GM19463 (cell line): ENCODE measurements at regions not wholly inside any gene's neighbourhood (a gene's known extent, or its start where the extent isn't known, plus 50 kb on each side); places are given as distances from the start of the nearest gene placed in this dataset.
"Not testable (repeated sequence)": the region's sequence is repeated elsewhere in the genome, so short reads cannot be mapped to it uniquely, and the experiment has no call there.

Source experiments
- ATAC-seq: cut with Tn5 transposase; IDR thresholded peaks from one replicate; pipeline ENCODE4 v1.9.1; 2021; ENCODE audit warnings: mild to moderate bottlenecking, moderate library complexity; ENCODE audit not compliant: unreplicated experiment

DNA sequence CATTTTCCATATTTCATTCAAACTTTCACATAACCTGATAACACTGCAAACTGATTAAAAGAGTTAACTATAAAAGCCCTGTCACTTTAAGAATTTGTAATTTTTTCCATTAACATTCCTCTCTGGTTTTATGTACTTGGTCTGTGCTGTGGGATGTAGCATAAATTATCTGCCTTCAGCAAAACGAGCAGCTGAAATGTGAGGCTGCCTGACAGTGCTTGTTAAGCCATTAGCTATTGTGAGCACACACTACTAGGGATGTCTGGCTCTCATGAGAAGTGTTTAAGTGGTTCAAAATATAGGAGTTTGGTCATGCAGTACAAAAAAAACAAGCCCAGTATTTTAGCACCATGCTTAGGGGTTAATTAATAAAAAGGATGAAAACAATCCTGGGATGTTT is 63.0 kb downstream of the HOXA1 start:
- ATAC-seq, result no peak

DNA sequence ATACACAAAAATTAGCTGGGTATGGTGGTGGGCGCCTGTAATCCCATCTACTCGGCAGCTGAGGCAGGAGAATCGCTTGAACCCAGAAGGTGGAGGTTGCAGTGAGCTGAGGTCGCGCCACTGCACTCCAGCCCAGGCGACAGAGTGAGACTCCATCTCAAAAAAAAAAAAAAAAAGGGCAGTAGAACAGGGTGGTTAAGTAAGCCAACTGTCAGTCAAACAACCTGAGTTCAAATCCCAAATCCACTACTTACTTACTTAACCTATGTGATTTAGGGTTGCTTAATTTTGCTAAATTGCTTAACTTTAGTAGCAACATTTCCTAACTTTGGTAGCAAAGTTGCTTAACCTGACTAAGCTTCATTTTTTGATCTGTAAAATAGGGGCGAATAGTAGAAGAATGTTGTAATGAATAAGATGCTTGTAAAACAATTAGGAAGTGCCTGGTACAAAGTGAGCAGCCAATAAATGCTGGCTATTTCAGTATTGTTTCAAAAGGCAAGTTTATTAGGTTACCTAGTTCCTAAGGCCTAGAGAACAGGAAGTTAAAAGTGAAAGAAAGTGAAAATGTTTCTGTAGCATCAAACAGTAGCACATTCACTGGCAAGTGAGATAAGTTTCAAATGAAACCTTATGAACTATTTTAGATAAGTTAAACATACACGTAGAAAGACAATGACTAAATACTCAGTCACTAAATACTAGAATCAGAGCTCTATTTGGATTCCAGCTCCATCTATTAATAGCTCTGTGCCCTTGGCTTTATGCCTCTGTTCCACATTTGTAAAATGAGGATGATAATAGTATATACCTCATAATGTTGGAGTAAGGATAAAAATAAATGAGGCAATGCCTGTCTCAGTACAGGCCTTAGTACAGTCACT is 64.3 kb downstream of the HOXA1 start:
- peak; percentile 50 for ATAC-seq

DNA sequence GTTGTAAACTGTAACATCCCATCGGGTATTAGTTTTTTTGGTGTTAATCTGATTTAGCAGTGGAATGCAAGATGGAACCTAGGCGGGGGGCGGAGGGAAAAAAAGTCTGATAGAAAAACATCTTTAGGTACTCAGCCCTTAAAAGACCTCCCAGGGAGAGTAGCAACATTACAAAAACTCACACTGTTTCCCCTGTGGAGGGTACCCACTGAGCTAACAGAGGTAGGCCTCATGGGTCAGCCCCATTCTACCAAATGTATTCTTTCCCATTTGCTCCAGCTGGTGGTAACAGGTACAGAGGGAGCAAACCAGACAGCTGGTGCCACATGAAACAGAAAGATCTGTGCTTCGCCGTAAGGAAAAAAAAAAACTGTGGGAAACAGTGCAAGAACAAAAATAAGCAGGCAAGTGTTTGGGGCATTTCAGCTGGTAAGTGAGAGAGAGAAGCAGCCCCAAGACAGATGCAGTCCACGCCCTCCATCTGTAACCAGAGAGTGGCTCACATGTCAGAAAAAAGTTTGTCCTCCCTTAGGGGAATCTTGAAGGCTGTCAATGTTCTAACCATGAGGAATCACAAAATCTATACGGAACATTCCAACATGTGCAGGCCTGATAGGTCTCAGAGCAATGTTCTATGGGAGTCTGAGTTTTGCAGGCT is 65.3 kb downstream of the HOXA1 start:
- ATAC-seq, result no peak

DNA sequence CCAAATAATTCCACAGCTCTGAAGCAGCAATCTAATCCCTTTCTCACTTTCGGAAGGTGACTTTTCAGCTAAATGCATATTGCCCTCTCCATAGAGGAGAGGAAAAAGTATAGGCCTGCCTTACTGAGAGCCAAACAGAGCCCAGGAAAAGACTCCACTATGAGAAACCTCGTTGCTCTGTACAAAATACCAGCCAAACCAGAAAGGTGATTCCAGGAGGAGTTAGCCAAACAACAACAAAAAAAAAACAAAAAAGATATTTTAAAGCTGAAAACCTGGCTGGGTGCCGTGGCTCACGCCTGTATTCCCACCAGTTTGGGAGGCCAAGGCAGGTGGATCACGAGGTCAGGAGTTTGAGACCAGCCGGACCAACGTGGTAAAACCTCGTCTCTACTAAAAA is 70.5 kb downstream of the HOXA1 start:
- no peak for ATAC-seq

DNA sequence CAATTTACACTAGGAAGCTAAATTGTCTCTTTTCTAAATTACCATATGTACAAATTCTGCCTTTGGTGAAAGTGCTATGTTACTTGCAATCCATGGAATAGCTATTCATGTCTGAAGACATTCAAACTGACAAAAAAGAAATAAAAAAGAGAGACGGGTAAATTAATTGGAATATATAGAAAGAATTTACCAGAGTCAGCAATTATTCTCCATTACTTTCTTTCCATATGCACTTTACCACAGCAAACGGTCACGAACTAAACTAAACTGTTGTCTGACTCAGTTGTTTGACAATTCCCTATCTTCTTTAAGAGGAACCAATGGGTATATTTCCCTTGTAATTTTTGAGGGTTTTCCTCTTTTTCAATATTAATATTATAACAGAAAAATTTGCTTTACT is 85.7 kb downstream of the HOXA1 start:
- ATAC-seq, result no peak

DNA sequence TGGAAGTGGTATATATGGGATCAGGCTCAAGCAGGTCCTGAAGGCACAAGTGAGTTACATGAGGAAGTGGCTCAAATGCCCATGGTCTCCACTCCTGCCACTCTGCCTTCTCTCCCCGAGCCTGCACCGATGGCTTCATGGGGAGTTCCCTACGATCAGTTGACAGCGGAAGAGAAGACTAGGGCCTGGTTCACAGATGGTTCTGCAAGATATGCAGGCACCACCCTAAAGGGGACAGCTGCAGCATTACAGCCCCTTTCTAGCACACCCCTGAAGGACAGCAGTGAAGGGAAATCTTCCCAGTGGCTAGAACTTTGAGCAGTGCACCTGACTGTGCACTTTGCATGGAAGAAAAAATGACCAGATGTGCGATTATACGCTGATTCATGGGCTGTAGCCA is 95.3 kb downstream of the HOXA1 start:
- no peak for ATAC-seq

DNA sequence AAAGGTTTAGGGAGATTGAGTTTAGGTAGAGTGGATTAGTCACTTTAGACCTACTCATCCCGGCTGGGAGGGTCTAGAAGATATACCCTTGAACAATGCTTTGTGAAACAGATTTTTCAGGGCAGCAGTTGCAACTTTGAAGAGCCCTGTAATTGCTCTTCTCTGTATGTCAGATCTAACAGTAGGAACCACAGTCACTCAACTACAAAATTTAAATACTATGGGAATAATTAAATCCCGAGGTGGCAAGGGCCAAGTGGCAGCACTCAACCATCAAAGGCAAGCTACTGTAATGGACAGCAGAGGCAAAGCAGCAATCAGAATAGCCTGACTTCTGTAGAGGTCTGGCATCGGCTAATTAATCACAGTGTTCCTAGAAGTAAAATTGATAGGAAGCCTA is 97.5 kb downstream of the HOXA1 start:
- ATAC-seq, result not testable (repeated sequence)

DNA sequence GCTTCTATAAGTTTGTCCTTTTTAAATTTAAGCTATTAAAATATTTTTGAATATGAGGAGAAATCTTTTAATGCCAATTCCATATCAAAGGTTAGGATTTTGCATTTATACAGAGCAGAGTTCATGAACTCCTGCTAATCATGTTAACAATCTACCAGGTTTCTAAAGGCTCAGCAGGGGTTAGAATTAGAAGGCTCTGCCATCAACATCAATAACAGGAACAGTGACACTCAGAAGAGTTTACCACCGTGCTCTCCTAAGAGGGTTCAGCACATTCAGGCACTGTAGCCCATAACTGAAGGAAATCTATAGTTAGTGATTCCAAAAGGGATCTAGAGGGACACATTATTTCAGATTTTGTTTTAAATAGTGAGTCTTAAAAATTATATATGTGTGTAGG is 100.1 kb downstream of the HOXA1 start:
- ATAC-seq, result no peak

DNA sequence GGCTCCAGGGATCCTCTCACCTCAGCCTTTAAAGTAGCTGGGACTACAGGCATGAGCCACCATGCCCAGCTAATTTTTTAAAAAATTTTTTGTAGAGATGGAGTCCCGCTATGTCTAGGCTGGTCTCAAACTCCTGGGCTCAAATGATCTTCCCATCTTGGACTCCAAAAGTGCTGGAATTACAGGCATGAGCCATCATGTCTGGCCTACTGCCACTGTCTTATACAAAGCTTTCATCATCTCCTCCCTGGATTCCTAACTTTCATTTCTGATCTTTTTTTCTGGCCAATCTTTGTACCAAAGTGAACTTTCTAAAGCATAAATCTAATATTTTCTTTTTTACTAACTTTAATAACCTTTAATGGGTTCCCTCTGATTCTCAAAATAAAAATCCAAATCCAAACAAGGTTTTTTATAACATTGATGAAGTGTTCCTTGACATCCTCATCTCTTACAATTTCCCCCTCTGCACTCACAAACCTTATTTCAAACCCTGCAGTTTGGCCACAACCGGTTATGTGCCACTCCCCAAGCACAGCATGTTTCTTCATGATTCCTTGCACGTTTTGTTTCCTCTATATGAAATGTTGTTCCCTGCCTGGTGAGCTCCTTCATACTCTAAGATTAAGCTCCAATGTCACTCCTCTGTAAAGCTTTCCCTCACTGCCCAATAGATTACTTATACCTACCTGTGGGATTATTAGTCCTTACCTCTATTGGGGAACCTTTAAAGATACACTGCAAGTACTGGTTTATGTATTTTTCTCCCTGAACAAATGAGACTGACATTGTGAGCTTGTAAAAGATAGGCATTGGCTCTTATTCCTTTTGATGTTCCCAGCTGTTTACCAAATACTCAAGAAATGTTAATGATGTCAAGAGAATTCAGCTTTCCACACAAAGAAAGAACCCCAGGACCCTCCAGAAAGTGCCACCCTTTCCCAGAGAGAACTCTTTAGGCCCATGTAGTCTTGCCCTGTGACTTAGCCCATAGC is 101.7 kb downstream of the HOXA1 start:
- no peak for ATAC-seq

DNA sequence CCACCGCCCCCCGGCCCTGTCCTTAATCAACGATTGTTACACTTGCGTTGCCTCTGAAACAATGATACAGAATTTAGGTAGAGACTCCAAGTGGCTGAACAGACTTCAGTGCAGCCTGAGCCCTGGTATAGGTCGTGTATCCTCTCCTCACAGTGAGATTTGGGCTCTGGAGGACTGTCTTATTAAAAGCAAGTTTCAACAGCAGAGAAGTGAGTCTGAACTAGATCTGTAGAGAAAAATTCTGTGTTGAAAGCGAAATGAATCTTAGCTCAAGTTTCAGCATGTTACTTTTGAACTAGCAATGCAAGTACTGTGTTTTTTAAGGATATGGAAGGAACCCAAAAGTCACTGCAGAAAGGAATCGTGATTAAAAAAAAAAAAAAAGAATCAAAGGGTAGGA is 103.1 kb downstream of the HOXA1 start:
- no peak for ATAC-seq

DNA sequence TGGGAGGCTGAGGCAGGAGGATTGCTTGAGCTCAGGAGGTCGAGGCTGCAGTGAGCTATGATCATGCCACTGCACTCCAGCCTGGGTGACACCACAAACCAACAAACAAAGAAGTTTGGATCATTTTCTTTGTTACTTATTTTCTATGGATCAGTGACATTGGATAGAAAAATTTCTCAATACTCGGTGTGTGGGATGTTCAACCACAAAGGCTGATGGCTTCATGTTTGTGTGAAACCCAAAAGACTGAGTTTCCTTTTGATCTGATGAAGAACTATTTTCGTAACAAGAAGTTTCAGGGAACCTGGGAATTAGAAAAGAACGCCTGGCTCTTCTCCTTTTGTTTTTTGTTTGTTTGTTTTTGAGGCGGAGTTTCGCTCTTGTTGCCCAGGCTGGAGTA is 104.0 kb downstream of the HOXA1 start:
- no peak for ATAC-seq

DNA sequence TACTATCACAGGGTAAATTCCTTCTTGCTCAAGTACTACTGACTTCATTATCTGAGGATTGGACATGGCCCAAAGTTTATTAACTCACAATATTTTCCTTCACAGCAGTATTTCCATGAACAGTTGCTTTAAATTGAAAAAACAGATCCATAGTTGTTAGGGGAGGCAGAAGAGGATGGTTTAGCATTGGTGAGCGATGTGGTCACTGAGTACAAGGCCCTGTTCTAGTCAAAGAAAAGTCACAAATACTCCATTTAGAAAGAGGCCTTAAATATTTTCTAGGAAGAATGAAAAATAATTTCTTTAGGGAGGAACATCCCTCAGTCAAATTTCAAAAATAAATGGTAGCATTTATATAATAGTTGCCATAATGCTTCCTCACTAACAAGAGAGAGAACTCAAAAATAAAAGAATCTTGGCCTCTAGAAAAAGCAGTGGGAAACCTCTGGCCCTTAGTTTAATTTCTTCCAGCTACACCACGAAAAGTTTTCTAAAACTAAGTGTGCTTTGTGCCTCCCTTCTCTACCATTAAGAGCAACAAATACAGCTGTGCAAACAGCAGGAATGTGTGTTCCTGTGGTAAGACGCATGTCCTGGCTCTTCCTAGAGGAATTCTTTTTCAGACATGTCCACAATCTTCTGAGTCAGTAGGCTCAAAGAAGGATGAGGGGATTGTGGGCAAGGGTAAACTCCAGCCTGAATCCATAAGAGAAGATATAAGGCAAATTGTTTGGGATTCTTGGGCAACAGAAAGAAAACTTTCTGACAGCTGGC is 105.7 kb downstream of the HOXA1 start:
- no peak for ATAC-seq

DNA sequence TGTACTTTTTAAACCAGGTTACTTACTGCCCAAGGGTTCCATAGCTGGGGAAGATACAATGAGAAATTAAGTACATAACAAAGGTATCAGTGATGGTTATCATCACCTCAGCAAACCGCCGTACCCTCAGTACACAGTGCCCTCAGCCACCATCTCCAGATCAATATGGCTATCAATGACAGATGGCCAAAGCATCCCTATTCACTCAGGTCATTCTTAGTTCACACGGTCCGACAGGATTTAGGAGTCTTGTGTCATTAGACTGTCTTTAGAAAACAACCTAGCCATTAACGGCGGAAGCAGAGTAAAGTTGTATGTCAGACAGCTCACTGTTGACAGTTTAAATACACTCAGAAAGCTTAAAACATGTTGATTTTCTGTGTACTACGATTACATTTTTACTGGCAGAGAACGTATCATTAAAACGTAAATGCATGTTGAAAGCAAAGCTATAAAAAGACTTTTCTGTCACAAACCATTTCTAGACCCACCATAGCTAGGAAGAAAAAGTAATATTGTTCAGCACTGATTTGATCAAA is 106.9 kb downstream of the HOXA1 start:
- no peak for ATAC-seq

DNA sequence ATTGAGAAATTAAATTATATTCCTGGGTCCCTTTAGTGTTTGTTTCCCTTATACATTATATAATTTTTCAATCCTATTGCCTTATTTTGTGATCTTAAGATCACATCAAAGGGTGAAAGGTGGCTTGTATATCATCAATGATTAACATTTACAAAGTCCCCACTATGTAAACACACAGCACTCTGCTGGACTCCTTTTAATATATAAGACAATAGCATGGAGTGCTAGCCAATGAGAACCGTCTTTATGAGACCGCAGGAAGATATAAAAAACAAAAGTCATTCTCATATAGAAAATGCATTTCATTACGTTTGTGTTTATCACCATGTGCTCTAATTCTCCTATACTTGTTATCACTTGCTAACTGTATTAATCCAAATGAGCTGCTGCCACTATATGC is 108.5 kb downstream of the HOXA1 start:
- no peak for ATAC-seq

DNA sequence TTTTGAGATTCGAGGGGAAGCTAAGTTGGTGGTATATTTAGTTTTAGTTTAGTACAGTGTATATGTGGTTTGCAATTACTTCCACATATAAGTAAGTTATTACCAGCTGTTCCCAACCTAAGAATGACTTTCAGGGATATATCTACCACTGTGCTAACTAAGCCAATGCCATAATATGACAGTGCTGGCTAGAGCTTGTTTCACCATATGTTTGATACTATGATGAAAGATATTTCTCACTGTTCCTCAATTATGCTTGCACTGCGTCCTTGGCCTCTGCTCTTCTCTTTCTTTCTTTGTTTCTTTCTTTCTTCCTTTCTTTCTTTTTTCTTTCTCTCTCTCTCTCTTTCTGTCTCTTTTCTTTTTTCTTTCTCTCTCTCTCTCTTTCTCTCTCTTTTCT is 113.8 kb upstream of the SKAP2 start:
- ATAC-seq, result no peak

DNA sequence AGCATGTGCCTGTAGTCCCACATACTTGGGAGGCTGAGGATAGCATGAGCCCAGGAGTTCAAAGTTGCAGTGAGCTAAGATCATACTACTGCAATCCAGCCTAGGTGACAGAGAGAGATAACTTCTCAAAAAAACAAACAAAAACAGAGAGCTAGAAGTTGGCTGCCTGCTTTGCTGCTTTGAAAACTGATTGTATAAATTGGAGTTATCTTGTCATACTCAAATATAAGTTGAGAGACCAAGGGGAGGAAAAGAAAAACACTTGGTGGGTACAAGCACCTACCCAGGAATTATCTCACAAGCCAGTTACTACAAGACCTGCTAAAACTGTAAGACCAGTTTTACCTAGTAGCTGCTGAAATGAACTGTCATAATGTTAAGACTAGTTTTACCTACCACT is 112.5 kb upstream of the SKAP2 start:
- ATAC-seq, result no peak

DNA sequence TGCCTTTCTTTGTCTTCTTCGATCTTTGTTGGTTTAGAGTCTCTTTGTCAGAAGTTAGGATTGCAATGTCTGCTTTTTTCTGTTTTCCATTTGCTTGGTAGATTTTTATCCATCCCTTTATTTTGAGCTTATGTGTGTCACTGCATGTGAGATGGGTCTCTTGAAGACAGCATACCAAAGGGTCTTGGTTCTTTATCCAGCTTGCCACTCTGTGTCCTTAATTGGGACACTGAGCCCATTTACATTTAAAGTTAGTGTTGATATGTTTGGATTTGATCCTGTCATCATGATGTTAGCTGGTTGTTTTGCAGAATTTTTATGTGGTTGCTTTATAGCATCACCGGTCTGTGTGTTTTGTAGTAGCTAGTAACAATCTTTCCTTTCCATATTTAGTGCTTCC is 107.5 kb upstream of the SKAP2 start:
- ATAC-seq, result not testable (repeated sequence)

DNA sequence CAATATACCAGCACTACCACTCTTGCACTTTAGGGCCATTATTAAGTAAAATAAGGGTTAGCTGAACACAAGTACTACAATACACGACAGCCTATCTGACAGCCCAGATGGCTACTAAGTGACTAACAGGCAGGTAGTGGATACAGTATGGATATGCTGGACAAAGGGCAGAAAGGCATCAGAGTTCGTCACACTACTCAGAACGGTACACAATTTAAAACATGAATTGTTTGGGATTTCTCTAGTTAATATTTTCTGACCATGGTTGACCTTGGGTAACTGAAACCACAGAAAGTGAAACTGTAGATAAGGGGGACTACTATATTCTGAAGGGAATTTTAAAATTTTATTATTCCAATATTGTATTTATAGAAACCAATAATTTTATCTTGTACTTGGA is 101.3 kb upstream of the SKAP2 start:
- ATAC-seq, result no peak

DNA sequence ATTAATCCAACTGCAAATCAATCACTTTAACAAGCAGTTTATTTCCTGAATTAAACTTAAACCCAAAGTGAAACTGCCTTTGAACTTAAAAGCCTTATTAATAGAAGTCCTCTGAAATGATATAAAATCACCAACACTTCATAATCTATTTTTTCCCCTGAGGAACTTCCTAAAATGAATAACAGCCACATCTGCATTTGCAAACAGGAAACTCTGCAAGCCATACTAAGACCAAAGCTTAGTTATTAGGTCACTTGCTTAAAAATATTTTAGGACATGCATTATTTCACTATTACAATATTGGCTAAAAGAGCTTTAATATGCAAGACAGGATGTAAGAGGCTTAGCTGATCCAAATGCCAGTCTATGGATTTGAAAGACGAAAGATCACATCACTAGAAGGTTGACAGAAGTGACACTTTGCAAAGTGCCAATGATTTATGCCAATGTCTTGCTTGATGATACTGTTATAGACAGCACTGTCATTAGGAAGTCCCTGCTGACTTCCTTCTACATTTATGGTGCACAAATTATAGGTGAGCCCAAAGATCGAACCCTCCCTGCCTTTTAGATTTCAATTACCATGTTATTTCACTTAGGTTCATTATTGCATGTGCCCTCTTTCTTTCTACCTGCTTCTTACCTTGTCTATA is 99.9 kb upstream of the SKAP2 start:
- no peak for ATAC-seq

DNA sequence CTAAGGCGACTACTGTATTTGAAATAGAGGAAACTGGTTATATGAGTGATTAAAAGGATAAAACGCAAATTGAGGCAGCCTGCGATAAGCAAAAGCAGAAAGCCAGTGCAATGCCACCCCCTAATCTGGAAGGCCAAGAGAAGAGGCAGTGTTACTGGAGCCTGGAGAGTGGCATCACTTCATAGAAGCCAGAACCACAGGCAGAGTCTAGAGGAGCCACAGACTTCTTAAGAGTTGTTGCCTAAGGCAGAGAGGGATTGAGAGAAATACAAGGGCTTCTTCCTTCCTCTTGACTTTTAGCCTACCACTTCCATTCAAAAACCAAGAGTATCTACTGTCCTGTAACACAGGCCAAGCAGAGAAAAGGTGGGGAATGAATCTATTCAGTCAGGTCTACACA is 94.9 kb upstream of the SKAP2 start:
- no peak for ATAC-seq
